ENCODE measurements at regions not wholly inside any gene's neighbourhood (a gene's known extent, or its start where the extent isn't known, plus 50 kb on each side); places are given as distances from the start of the nearest gene placed in this dataset.
"Not testable (repeated sequence)": the region's sequence is repeated elsewhere in the genome, so short reads cannot be mapped to it uniquely, and the experiment has no call there.

DNA sequence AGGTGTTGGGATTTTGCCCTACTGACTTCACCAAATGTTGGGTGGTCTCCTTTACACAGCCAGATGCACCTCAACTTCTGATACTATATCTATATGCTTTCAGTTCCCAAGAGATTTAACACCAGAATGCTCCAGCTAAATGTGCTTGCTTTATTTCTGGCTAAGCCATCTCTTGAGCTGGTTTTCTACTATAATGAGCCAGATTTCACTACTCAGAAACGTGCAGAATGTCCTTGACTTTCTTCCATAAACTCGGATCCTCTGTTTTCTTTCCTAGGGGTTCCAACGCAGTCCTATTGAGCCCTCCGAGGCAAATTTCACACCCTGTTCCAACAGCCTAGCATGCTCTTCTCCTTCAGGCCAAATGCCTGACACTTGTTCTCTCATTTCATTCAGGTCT is 200.3 kb downstream of the DPY19L2 start:
- no peak for TF ChIP-seq CTCF (IDR thresholded peaks at IDR 0.05; ENCODE audit: insufficient read depth, low read depth, low read length, missing control alignments)
- no peak for DNase-seq (ENCODE audit: low read depth)

DNA sequence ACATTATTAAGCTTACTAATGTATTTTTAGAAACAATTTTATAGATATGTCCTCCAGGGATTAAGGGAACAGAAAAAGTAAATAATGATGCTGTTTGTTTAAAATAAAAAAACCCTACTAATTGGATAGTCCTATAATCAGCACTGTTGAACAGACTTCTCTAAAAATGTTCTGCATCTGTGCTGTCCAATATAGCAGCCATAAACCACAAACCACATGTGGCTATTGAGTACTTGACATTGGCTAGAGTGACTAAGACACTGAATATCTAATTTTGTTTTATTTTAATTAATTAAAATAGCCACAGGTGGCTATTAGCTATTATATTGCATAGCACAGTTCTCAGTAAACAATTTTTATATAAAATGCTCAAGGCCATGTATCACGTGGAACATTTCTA is 210.4 kb downstream of the DPY19L2 start:
- no peak for TF ChIP-seq CTCF (IDR thresholded peaks at IDR 0.05; ENCODE audit: insufficient read depth, low read depth, low read length, missing control alignments)
- H3K4me3 ChIP-seq (ENCODE audit: low read depth, low read length), result no peak overlapping the region
- no peak for DNase-seq (ENCODE audit: low read depth)

More for the DNA sequence above, 200.3 kb downstream of the DPY19L2 start:
- H3K4me3 ChIP-seq (ENCODE audit: low read depth, low read length), result no peak overlapping the region

GRCh38 chr12:63457428-63457827 is 210.9 kb downstream of the DPY19L2 start:
- DNase-seq (ENCODE audit: low read depth), result no peak
- no peak overlapping the region for H3K4me3 ChIP-seq (ENCODE audit: low read depth, low read length)
- no peak for TF ChIP-seq CTCF (IDR thresholded peaks at IDR 0.05; ENCODE audit: insufficient read depth, low read depth, low read length, missing control alignments)

DNA sequence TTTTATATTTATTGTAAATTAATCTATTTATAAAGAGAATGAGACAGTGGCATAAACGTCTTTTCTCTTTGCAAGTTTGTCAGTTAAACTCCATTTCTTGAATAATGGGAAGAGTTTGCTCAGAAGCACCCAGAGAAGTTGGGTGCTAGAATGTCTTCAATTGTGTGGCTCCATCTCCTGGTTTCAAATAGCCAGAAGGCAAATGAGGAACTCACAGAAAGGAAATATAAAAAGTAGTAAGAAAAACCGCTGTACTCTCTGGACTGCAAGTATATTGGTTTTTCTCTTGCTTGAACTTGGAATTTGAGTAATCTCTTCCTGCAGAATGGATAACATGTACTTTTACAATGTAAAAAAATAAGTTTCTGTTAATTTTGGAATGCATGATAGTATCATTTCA is 217.5 kb downstream of the DPY19L2 start:
- DNase-seq (ENCODE audit: low read depth), result no peak
- no peak for TF ChIP-seq CTCF (IDR thresholded peaks at IDR 0.05; ENCODE audit: insufficient read depth, low read depth, low read length, missing control alignments)
- no peak overlapping the region for H3K4me3 ChIP-seq (ENCODE audit: low read depth, low read length)

DNA sequence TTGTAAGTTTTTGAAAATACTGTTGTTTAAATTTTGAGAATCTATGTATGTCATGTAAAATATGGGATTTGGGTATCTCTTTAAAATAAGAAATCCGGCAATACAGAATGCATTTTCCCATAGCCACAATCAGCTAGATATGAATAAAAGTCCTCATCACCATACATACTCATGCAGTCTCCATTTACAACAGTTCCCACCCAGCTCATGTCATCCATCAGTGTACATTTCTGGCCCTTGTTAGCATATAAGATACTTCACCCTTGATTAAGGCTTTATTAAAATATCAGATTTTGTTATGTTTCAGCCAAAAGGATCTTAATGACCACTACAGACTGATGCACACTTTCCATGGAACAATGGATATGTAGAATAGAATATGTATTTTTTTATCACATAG is 218.0 kb downstream of the DPY19L2 start:
- DNase-seq (ENCODE audit: low read depth), result no peak
- no peak for TF ChIP-seq CTCF (IDR thresholded peaks at IDR 0.05; ENCODE audit: insufficient read depth, low read depth, low read length, missing control alignments)
- H3K4me3 ChIP-seq (ENCODE audit: low read depth, low read length), result no peak overlapping the region

- no peak overlapping the region for H3K4me3 ChIP-seq (ENCODE audit: low read depth, low read length)
- TF ChIP-seq CTCF (IDR thresholded peaks at IDR 0.05; ENCODE audit: insufficient read depth, low read depth, low read length, missing control alignments), result no peak
- no peak for DNase-seq (ENCODE audit: low read depth)
Measured at GRCh38 chr12:63445224-63445880, 222.9 kb downstream of the DPY19L2 start.

- no peak overlapping the region for H3K4me3 ChIP-seq (ENCODE audit: low read depth, low read length)
- no peak for DNase-seq (ENCODE audit: low read depth)
- no peak for TF ChIP-seq CTCF (IDR thresholded peaks at IDR 0.05; ENCODE audit: insufficient read depth, low read depth, low read length, missing control alignments)
Measured at GRCh38 chr12:63440048-63440447, 228.2 kb downstream of the DPY19L2 start.

GRCh38 chr12:63434384-63434783 is 233.9 kb downstream of the DPY19L2 start:
- H3K4me3 ChIP-seq (ENCODE audit: low read depth, low read length); DNase-seq (ENCODE audit: low read depth): not testable (repeated sequence)

- not testable (repeated sequence) for H3K4me3 ChIP-seq (ENCODE audit: low read depth, low read length); DNase-seq (ENCODE audit: low read depth)
Measured at GRCh38 chr12:63427969-63428368, 240.3 kb downstream of the DPY19L2 start.

- H3K4me3 ChIP-seq (ENCODE audit: low read depth, low read length); DNase-seq (ENCODE audit: low read depth): not testable (repeated sequence)
Measured at GRCh38 chr12:63427029-63427428, 241.3 kb downstream of the DPY19L2 start.
